HL-60 (cell line): ENCODE measurements at regions not wholly inside any gene's neighbourhood (a gene's known extent, or its start where the extent isn't known, plus 50 kb on each side); places are given as distances from the start of the nearest gene placed in this dataset.

Source experiments
- CTCF ChIP-seq: IDR thresholded peaks from one replicate; pipeline ENCODE4 v1.5.1; 2011; ENCODE audit warnings: low read length, control low read depth, inconsistent platforms; ENCODE audit not compliant: insufficient read depth
- GABPA ChIP-seq: IDR thresholded peaks from 2 replicates; pipeline ENCODE4 v1.6.1; 2012; ENCODE audit warnings: low read depth
- POLR2AphosphoS5 ChIP-seq: IDR thresholded peaks from 2 replicates; pipeline ENCODE4 v1.6.1; 2012; ENCODE audit warnings: low read depth

- TF ChIP-seq CTCF (no peak), POLR2AphosphoS5 (no peak), GABPA (no peak)
These were observed 199.8 kb downstream of the AHR start for GRCh38 chr7:17498230-17498629.
